Tibial nerve (tissue), 4 donors: ENCODE measurements at regions not wholly inside any gene's neighbourhood (a gene's known extent, or its start where the extent isn't known, plus 50 kb on each side); places are given as distances from the start of the nearest gene placed in this dataset.

ENCODE experiments used
- CTCF ChIP-seq, 5 experiments: fragments of 200-600 bp in 3 of 5; fragments of 450-650 bp in 2 of 5; sonication (generic) in 3 of 5; IDR thresholded peaks; one replicate each; pipeline ENCODE4 v1.5.1; 2016 to 2019; ENCODE audit warnings: antibody characterized with exemption in 5 of 5, mild to moderate bottlenecking in 3 of 5, moderate library complexity in 2 of 5
- EP300 ChIP-seq, 2 donors: sonication (generic); formaldehyde crosslinking; IDR thresholded peaks; one replicate each; pipeline ENCODE4 v1.6.1; 2017; ENCODE audit warnings: antibody characterized with exemption in 2 of 2, mild to moderate bottlenecking in 1 of 2
- POLR2A ChIP-seq, 2 donors: fragments of 450-650 bp; IDR thresholded peaks; one replicate each; pipeline ENCODE4 v1.6.1; 2017; ENCODE audit warnings: antibody characterized with exemption in 2 of 2, mild to moderate bottlenecking in 2 of 2, moderate library complexity in 2 of 2

GRCh38 chr4:166284221-166284620 lies 411.2 kb downstream of the TLL1 start:
- TF ChIP-seq CTCF (IDR thresholded peaks at IDR 0.05) = no peak
- TF ChIP-seq POLR2A (IDR thresholded peaks at IDR 0.05) = no peak
- no peak for TF ChIP-seq EP300 (IDR thresholded peaks at IDR 0.05)
